H1 (cell line): ENCODE measurements at regions not wholly inside any gene's neighbourhood (a gene's known extent, or its start where the extent isn't known, plus 50 kb on each side); places are given as distances from the start of the nearest gene placed in this dataset.

Source experiments
- CTCF ChIA-PET: fragments of 300-600 bp; sonication (Branson Sonifier 250); formaldehyde crosslinking; loops from one replicate; lab custom pipeline; 2021; ENCODE audit not compliant: partially characterized antibody; lab: Charles Lee
- POLR2A ChIA-PET: fragments of 300-600 bp; sonication (Branson Sonifier 250); formaldehyde crosslinking; loops from one replicate; lab custom pipeline; 2021; ENCODE audit warnings: inconsistent platforms; ENCODE audit not compliant: partially characterized antibody; lab: Charles Lee
- DNase-seq, 2 experiments: peaks; one replicate each; pipeline versions ENCODE4 v3.0.0 to v3.0.0-alpha.2; 2010 to 2022; ENCODE audit warnings: low spot score in 2 of 2, low read depth in 1 of 2, mixed read lengths in 1 of 2
- FAIRE-seq: peaks from 2 replicates; lab custom pipeline; 2011; peaks lifted over from hg19 to GRCh38; lab: Jason Lieb, UNC
- H2AFZ ChIP-seq: 2 replicates; pipeline ENCODE4 v1.8.1; 2012; ENCODE audit warnings: low read length, inconsistent platforms
- H2AK5ac ChIP-seq: 2 replicates; pipeline ENCODE4 v1.6.1; 2013; ENCODE audit warnings: low read depth, low read length
- H2BK120ac ChIP-seq: replicated peaks from 2 replicates; pipeline ENCODE3; 2013; ENCODE audit warnings: low read depth, low read length, inconsistent platforms
- H2BK12ac ChIP-seq: 2 replicates; pipeline ENCODE4 v1.6.1; 2013; ENCODE audit warnings: low read depth, low read length
- H2BK15ac ChIP-seq: 2 replicates; pipeline ENCODE4 v1.6.1; 2013; ENCODE audit warnings: low read length
- H2BK20ac ChIP-seq: 2 replicates; pipeline ENCODE4 v1.6.1; 2013; ENCODE audit warnings: low read length
- H2BK5ac ChIP-seq: 2 replicates; pipeline ENCODE4 v1.6.1; 2013; ENCODE audit warnings: low read depth, low read length
- H3K14ac ChIP-seq: 2 replicates; pipeline ENCODE4 v1.6.1; 2013; ENCODE audit warnings: inconsistent platforms; ENCODE audit not compliant: insufficient read length
- H3K18ac ChIP-seq: 2 replicates; pipeline ENCODE4 v1.6.1; 2013; ENCODE audit warnings: low read length; ENCODE audit errors: extremely low read depth
- H3K23ac ChIP-seq: 2 replicates; pipeline ENCODE4 v1.6.1; 2013; ENCODE audit warnings: inconsistent platforms; ENCODE audit not compliant: insufficient read length
- H3K23me2 ChIP-seq: 2 replicates; pipeline ENCODE4 v1.6.1; 2013; ENCODE audit warnings: low read depth, low read length
- H3K27ac ChIP-seq: 2 replicates; pipeline ENCODE4 v1.6.1; 2011; ENCODE audit warnings: low read depth, low read length, inconsistent platforms
- H3K27me3 ChIP-seq, 4 experiments: replicated peaks in 1 of 4; 1 replicate in 1 of 4; 2 replicates in 3 of 4; pipeline versions ENCODE4 v1.6.1 to v1.8.1; 2011 to 2013; ENCODE audit warnings: low read length in 3 of 4, mild to moderate bottlenecking in 3 of 4, inconsistent platforms in 2 of 4, mixed read lengths in 2 of 4, moderate library complexity in 1 of 4; ENCODE audit not compliant: control insufficient read depth in 3 of 4, insufficient read depth in 3 of 4; ENCODE audit errors: extremely low read depth in 1 of 4
- H3K36me3 ChIP-seq, 4 experiments: 2 replicates each; pipeline versions ENCODE4 v1.6.1 to v1.8.1; 2011 to 2013; ENCODE audit warnings: mild to moderate bottlenecking in 4 of 4, low read length in 3 of 4, moderate library complexity in 2 of 4, control low read depth in 1 of 4, inconsistent platforms in 1 of 4; ENCODE audit not compliant: insufficient read depth in 4 of 4, control insufficient read depth in 2 of 4
- H3K4ac ChIP-seq: replicated peaks from 2 replicates; pipeline ENCODE3; 2013; ENCODE audit warnings: low read length, low read depth, mixed read lengths, inconsistent platforms; ENCODE audit not compliant: insufficient read length
- H3K4me1 ChIP-seq, 4 experiments: replicated peaks in 1 of 4; 1 replicate in 1 of 4; 2 replicates in 3 of 4; pipeline versions ENCODE4 v1.6.1 to v1.8.1; 2011 to 2013; ENCODE audit warnings: low read length in 3 of 4, inconsistent platforms in 2 of 4, mixed read lengths in 1 of 4; ENCODE audit not compliant: insufficient read depth in 4 of 4, control insufficient read depth in 3 of 4
- H3K4me2 ChIP-seq, 2 experiments: 2 replicates each; pipeline versions ENCODE4 v1.6.1 to v1.8.1; 2011 to 2013; ENCODE audit warnings: low read depth in 2 of 2, low read length in 2 of 2, control low read depth in 1 of 2, inconsistent platforms in 1 of 2, mild to moderate bottlenecking in 1 of 2; ENCODE audit not compliant: insufficient read depth in 1 of 2
- H3K4me3 ChIP-seq, 4 experiments: fragments of 200-600, 300-600 bp in 1 of 4; sonication (generic), shearing (Covaris generic), sonication (Bioruptor Twin) in 1 of 4; 2 replicates each; pipeline versions ENCODE4 v1.5.1 to v1.8.1; 2011 to 2016; ENCODE audit warnings: low read length in 4 of 4, low read depth in 3 of 4, control low read depth in 2 of 4, inconsistent platforms in 2 of 4, mild to moderate bottlenecking in 2 of 4, mixed read lengths in 1 of 4, moderate library complexity in 1 of 4; ENCODE audit not compliant: insufficient read depth in 2 of 4; ENCODE audit errors: extremely low read depth in 1 of 4
- H3K56ac ChIP-seq: replicated peaks from 2 replicates; pipeline ENCODE3; 2013; ENCODE audit warnings: low read depth, mild to moderate bottlenecking, mixed read lengths, low read length, inconsistent platforms; ENCODE audit not compliant: insufficient read length
- H3K79me1 ChIP-seq: 2 replicates; pipeline ENCODE4 v1.6.1; 2013; ENCODE audit warnings: low read depth, low read length, control low read depth
- H3K79me2 ChIP-seq, 2 experiments: 2 replicates each; pipeline versions ENCODE4 v1.6.1 to v1.8.1; 2012 to 2013; ENCODE audit warnings: low read length in 2 of 2, mild to moderate bottlenecking in 2 of 2, inconsistent platforms in 1 of 2; ENCODE audit not compliant: insufficient read depth in 2 of 2, control insufficient read depth in 1 of 2
- H3K9ac ChIP-seq, 4 experiments: replicated peaks in 1 of 4; 1 replicate in 1 of 4; 2 replicates in 3 of 4; pipeline versions ENCODE4 v1.6.1 to v1.8.1; 2011 to 2013; ENCODE audit warnings: low read depth in 3 of 4, low read length in 3 of 4, control low read depth in 2 of 4, mild to moderate bottlenecking in 2 of 4, moderate library complexity in 2 of 4, inconsistent platforms in 1 of 4; ENCODE audit errors: extremely low read depth in 1 of 4
- H3K9me3 ChIP-seq, 2 experiments: 2 replicates each; pipeline versions ENCODE4 v1.6.1 to v1.8.1; 2012 to 2013; ENCODE audit warnings: mild to moderate bottlenecking in 2 of 2, moderate library complexity in 2 of 2, control low read depth in 1 of 2, inconsistent platforms in 1 of 2, low read depth in 1 of 2, low read length in 1 of 2, mixed read lengths in 1 of 2; ENCODE audit not compliant: insufficient read depth in 2 of 2
- H4K20me1 ChIP-seq, 2 experiments: replicated peaks in 1 of 2; 2 replicates each; pipeline versions ENCODE3 to v1.8.1; 2011 to 2013; ENCODE audit warnings: inconsistent platforms in 2 of 2, low read length in 2 of 2, mild to moderate bottlenecking in 1 of 2; ENCODE audit not compliant: insufficient read depth in 2 of 2, control insufficient read depth in 1 of 2
- H4K5ac ChIP-seq: 2 replicates; pipeline ENCODE4 v1.6.1; 2013; ENCODE audit warnings: low read length, low read depth, mixed read lengths, inconsistent platforms; ENCODE audit not compliant: insufficient read length
- H4K8ac ChIP-seq: 2 replicates; pipeline ENCODE4 v1.8.0; 2013; ENCODE audit warnings: mild to moderate bottlenecking, moderate library complexity, low read length, inconsistent platforms; ENCODE audit not compliant: insufficient read depth; ENCODE audit errors: extremely low read depth
- H4K91ac ChIP-seq: replicated peaks from 2 replicates; pipeline ENCODE3; 2013; ENCODE audit warnings: low read length, mixed read lengths, inconsistent platforms; ENCODE audit not compliant: insufficient read length
- CREB1 ChIP-seq: IDR thresholded peaks from 2 replicates; pipeline ENCODE4 v1.6.1; 2012; ENCODE audit warnings: inconsistent platforms
- JUN ChIP-seq: IDR thresholded peaks from 2 replicates; pipeline ENCODE4 v1.6.1; 2011; ENCODE audit warnings: low read depth, mild to moderate bottlenecking, improper control_type of control experiment, low read length
- KDM1A ChIP-seq: fragments of 200-600, 300-600 bp; sonication (generic); IDR thresholded peaks from 2 replicates; pipeline ENCODE4 v1.7.1; 2016; ENCODE audit warnings: mild to moderate bottlenecking, low read length, borderline replicate concordance
- NRF1 ChIP-seq: IDR thresholded peaks from 2 replicates; pipeline ENCODE4 v1.6.1; 2011; ENCODE audit warnings: mild to moderate bottlenecking, low read depth, low read length, improper control_type of control experiment
- RAD21 ChIP-seq, 2 experiments: IDR thresholded peaks in 1 of 2; conservative IDR thresholded peaks in 1 of 2; 2 replicates each; pipeline ENCODE4 v1.6.1; 2011; ENCODE audit warnings: low read depth in 2 of 2, low read length in 2 of 2, improper control_type of control experiment in 1 of 2, inconsistent platforms in 1 of 2, mild to moderate bottlenecking in 1 of 2, moderate library complexity in 1 of 2
- RFX5 ChIP-seq: IDR thresholded peaks from 2 replicates; pipeline ENCODE4 v1.6.1; 2011; ENCODE audit warnings: low read depth, low read length, improper control_type of control experiment, borderline replicate concordance
- WGBS, 2 experiments: shearing (Covaris generic) in 1 of 2; methylation state at CpG; one replicate each; pipeline versions ENCODE4 v1.1.6 to v1.1.7; 2013 to 2015; ENCODE audit warnings: low lambda C conversion rate in 2 of 2, mixed read lengths in 2 of 2, inconsistent platforms in 1 of 2, low coverage in 1 of 2, missing lambda C conversion rate in 1 of 2; ENCODE audit not compliant: insufficient replicate concordance in 2 of 2, insufficient coverage in 1 of 2, insufficient read length in 1 of 2; ENCODE audit errors: extremely low coverage in 1 of 2, missing lambda C conversion rate in 1 of 2; 5-methylcytosine and 5-hydroxymethylcytosine counted together
- TF ChIP-seq, protein P1 (sequence below): IDR thresholded peaks from 2 replicates; pipeline ENCODE4 v1.6.1; 2012; ENCODE audit warnings: low read length, inconsistent platforms

DNA sequence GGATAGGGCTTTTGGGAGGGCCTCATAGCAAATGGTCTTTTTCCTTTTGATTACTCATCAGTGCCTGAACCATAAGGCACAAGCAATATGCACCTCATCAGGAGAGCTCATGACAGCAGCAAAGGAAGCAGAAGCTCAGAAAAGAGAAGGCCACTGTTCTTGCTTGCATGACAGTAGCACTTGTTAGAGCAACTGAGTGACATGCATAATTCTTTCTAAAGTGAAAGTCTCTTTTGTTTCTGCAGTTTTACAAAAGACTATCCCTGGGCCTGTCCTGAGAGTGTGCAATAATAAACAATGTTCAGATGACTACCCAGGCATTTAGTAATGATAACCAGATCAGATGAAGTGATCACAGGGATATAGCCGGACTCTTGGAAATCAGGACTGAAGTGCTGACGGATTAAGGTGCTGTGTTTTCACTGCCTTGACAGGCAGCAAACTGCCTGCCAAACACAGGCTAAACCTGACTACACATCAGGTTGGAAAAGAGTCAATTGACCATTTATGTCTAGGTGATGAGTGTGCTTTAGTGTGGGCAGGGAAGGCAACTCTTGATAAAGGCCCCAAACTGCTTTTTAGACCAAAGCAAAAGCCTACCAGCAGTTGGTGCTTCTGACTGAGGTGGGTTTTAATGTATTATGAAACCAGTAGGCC, 1860.3 kb downstream of the TP53TG3F start:
- Histone ChIP-seq H3K36me3 (no peaks in the 10 kb centered on the region), H2BK5ac (no peak overlapping the region), H4K20me1 (no peaks in the 10 kb centered on the region), H3K56ac (no peak overlapping the region), H3K4ac (no peak overlapping the region), H3K4me3 (no peak overlapping the region), H3K23ac (no peak overlapping the region), H2BK12ac (no peak overlapping the region), H3K14ac (no peak overlapping the region), H4K8ac (no peak overlapping the region), H3K79me1 (no peaks in the 10 kb centered on the region), H3K9me3 (peaks cover 51 to 64% of the 10 kb centered on the region in 2 experiments), H3K9ac (no peak overlapping the region), H2BK20ac (no peak overlapping the region), H3K27me3 (no peaks in the 10 kb centered on the region), H3K23me2 (no peaks in the 10 kb centered on the region), H2AFZ (no peak overlapping the region), H3K79me2 (no peaks in the 10 kb centered on the region), H2BK120ac (no peak overlapping the region), H3K4me2 (no peak overlapping the region), H3K18ac (no peak overlapping the region), H3K4me1 (no peaks in the 10 kb centered on the region), H3K27ac (no peak overlapping the region), H4K91ac (no peak overlapping the region), H2AK5ac (no peak overlapping the region), H2BK15ac (no peak overlapping the region), H4K5ac (no peak overlapping the region)
- WGBS, 2 experiments = 66% methylated on average over 2 of the region's 2 CpGs; no CpG with 5 or more reads in 1 of the 2 experiments
- TF ChIP-seq RFX5 (no peak), RAD21 (IDR thresholded peaks at IDR 0.05 in 1 of 2, conservative IDR thresholded peaks at IDR 0.05 in 1 of 2; ENCODE audit: low read depth in 2 of 2, low read length in 2 of 2) (no peak), NRF1 (no peak), KDM1A (no peak), CREB1 (no peak), JUN (no peak)
- TF ChIP-seq, protein P1, sequence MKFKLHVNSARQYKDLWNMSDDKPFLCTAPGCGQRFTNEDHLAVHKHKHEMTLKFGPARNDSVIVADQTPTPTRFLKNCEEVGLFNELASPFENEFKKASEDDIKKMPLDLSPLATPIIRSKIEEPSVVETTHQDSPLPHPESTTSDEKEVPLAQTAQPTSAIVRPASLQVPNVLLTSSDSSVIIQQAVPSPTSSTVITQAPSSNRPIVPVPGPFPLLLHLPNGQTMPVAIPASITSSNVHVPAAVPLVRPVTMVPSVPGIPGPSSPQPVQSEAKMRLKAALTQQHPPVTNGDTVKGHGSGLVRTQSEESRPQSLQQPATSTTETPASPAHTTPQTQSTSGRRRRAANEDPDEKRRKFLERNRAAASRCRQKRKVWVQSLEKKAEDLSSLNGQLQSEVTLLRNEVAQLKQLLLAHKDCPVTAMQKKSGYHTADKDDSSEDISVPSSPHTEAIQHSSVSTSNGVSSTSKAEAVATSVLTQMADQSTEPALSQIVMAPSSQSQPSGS = no peak
- FAIRE-seq = no peak
- POLR2A ChIA-PET = no interaction called here
- CTCF ChIA-PET = no interaction called here
- DNase-seq = no peak
